HL-60 (cell line): ENCODE measurements at regions not wholly inside any gene's neighbourhood (a gene's known extent, or its start where the extent isn't known, plus 50 kb on each side); places are given as distances from the start of the nearest gene placed in this dataset.

Source experiments
- DNase-seq, 2 experiments: peaks; one replicate each; pipeline ENCODE4 v3.0.0-alpha.2; 2010 to 2020; ENCODE audit warnings: low read depth in 1 of 2, low spot score in 1 of 2
- H3K27ac ChIP-seq: fragments of 250-450 bp; sonication (Bioruptor Pico); replicated peaks from 2 replicates; pipeline ENCODE4 v1.5.1; 2020; ENCODE audit warnings: mild to moderate bottlenecking, moderate library complexity
- H3K27me3 ChIP-seq: fragments of 250-450 bp; sonication (Bioruptor Pico); 2 replicates; pipeline ENCODE4 v1.5.1; 2021; ENCODE audit warnings: mild to moderate bottlenecking, moderate library complexity; ENCODE audit not compliant: insufficient read depth, poor library complexity, severe bottlenecking
- H3K4me3 ChIP-seq: replicated peaks from 2 replicates; pipeline ENCODE4 v1.5.1; 2011; ENCODE audit warnings: mild to moderate bottlenecking, control low read depth, low read length; ENCODE audit not compliant: insufficient read depth
- CTCF ChIP-seq: IDR thresholded peaks from one replicate; pipeline ENCODE4 v1.5.1; 2011; ENCODE audit warnings: low read length, control low read depth, inconsistent platforms; ENCODE audit not compliant: insufficient read depth
- GABPA ChIP-seq: IDR thresholded peaks from 2 replicates; pipeline ENCODE4 v1.6.1; 2012; ENCODE audit warnings: low read depth
- POLR2AphosphoS5 ChIP-seq: IDR thresholded peaks from 2 replicates; pipeline ENCODE4 v1.6.1; 2012; ENCODE audit warnings: low read depth
- REST ChIP-seq: IDR thresholded peaks from 2 replicates; pipeline ENCODE4 v1.6.1; 2012; ENCODE audit warnings: low read depth; ENCODE audit not compliant: insufficient replicate concordance
- SPI1 ChIP-seq: IDR thresholded peaks from 2 replicates; pipeline ENCODE4 v1.6.1; 2012; ENCODE audit warnings: low read depth, mild to moderate bottlenecking, borderline replicate concordance

GRCh38 chr10:18875477-18875876, 173.1 kb upstream of the MALRD1 start:
- Histone ChIP-seq H3K27me3 (no peaks in the 10 kb centered on the region), H3K27ac (no peak overlapping the region)

GRCh38 chr10:18879284-18879683, 169.3 kb upstream of the MALRD1 start:
- H3K4me3 ChIP-seq, result no peak overlapping the region
- no peak for DNase-seq
- TF ChIP-seq POLR2AphosphoS5 (no peak), SPI1 (no peak), GABPA (no peak), REST (no peak), CTCF (no peak)
- H3K27me3 ChIP-seq, result no peaks in the 10 kb centered on the region
- no peak overlapping the region for H3K27ac ChIP-seq

More at GRCh38 chr10:18875477-18875876, 173.1 kb upstream of the MALRD1 start:
- DNase-seq, result no peak
- no peak for TF ChIP-seq CTCF
- no peak for TF ChIP-seq POLR2AphosphoS5
- TF ChIP-seq GABPA, result no peak
- no peak for TF ChIP-seq REST
- TF ChIP-seq SPI1, result no peak
- H3K4me3 ChIP-seq, result no peak overlapping the region

- no peak overlapping the region for H3K4me3 ChIP-seq
- no peak for DNase-seq
- no peak overlapping the region for H3K27ac ChIP-seq
- TF ChIP-seq POLR2AphosphoS5 (no peak), CTCF (no peak), SPI1 (no peak), GABPA (no peak), REST (no peak)
- no peaks in the 10 kb centered on the region for H3K27me3 ChIP-seq
These were observed 168.1 kb upstream of the MALRD1 start for GRCh38 chr10:18880530-18880929.
